Activated T-helper 9 cell treated with anti-CD3 and anti-CD28 coated beads, Interleukin-2, amount 50 U/mL, for 16 hours (primary cell): ENCODE measurements at regions not wholly inside any gene's neighbourhood (a gene's known extent, or its start where the extent isn't known, plus 50 kb on each side); places are given as distances from the start of the nearest gene placed in this dataset.

Source experiments
- DNase-seq: peaks from one replicate; pipeline ENCODE4 v3.0.0-alpha.2; 2020; ENCODE audit warnings: low read depth

DNA sequence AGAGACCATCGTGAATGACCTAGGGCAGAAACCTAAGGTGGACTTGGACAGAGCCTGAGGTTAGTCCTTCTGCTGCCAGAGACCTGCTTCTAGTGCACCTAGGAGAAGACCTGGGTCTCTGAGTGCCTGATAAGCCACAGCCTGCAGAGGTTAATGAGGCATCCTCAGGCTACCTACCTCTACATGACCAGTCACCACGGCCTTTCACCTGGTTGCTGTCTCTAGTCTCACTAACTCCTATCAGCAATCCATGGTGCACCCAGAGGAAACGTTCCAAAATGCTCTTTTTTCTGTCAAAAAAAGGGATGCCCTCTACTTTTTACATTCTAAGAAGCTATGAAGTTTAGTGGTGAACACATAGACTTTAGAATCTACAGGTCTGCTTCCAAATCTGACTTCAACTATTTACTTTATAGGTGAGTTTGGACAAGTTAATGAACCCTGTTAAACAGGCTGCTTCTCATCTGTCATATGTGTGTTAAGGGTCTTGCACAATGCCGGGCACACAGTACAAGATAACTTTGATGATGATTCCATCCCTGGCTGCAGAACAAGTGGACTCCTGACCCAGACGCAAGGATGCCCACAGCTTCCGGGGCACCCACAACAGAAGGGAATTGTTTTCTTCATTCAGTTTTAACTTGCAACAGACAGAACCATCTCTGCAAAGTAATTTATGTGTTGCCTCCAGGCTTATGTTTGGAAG is 469.9 kb upstream of the CDH5 start:
- no peak for DNase-seq

DNA sequence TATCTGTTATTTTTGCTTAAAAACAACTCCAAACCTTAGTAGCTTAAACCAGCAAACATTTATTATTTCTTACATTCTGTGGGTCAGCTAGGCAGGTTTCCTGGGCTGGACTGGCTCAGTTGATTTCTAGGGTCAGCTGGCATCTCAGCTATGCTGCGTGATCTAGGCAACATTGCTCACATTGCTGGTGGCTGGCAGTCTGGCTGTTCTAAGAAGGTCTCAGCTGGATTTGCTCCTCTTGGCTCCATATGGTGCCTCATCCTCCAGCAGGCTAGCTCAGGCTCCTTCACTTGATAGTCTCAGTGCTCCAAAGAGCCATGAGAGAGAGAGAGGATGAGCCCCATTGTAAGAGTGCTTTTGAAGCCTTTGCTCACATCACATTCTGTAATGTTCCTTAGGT is 470.6 kb upstream of the CDH5 start:
- no peak for DNase-seq

- DNase-seq, result no peak
Observed at GRCh38 chr16:65895486-65895885, 471.0 kb upstream of the CDH5 start.

DNA sequence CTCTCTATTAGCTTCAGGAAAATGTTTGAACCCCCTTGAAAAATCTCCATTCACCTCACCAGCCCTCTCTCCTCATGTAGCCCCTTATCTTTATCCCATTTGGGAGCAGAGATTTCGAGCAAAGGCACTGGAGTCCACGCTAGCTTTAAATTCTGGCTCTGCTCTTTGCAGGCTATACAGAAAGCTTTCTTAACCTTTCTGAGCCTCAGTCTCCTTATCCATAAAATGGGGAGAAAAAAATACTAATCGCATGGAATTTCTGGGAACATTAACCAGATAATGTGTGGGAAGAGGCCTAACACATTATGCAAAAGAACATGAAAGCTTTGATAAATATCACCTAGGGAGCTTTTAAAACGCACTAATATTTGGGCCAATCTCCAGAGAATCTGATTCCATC is 476.3 kb upstream of the CDH5 start:
- no peak for DNase-seq

- DNase-seq, result no peak
Observed at GRCh38 chr16:65889533-65889966, 476.9 kb upstream of the CDH5 start.

DNA sequence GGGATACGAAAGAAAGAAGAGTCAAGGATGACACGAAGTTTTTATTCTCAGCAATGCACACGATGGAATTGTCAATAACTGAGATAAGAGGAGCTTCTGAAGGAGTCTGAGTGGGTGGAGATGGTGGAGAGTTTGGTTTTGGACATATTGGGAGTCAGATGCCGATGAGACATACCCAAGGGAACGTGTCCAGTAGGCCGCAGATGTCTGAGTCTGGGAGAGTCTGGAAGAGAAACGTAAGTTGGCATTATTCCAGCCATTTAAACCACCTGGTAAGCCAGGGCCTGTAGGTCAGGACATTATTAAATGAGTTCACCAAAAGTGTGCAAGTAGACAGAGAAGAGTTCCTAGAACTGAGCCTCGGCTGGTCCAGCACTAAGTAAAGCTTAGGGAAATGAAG is 478.3 kb upstream of the CDH5 start:
- no peak for DNase-seq

GRCh38 chr16:65884018-65884417 is 482.5 kb upstream of the CDH5 start:
- DNase-seq, result no peak

- DNase-seq, result no peak
Observed at GRCh38 chr16:65878347-65878746, 488.1 kb upstream of the CDH5 start.

DNA sequence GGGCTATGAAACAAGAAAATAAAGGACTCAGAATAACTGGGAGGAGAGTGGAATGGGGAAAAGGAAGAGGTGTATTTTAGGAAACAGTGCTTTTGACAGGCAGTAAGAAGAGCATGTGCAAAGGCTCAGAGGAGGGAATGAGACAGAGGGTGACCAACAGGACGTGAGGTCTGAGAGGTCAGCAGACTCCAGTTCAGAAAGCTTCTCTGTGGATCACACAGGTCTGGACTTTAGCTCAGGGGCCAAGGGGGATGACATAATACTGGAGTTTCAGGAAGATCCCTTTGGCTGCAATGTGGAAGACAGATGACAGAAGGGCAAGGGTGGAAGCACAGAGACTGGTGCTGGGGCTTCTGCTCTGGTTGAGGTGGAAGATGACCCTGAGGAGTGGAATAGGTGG is 489.9 kb upstream of the CDH5 start:
- DNase-seq, result no peak

GRCh38 chr16:65876056-65876408 is 490.5 kb upstream of the CDH5 start:
- DNase-seq, result no peak

- DNase-seq, result no peak
Observed at GRCh38 chr16:65875381-65876055, 491.0 kb upstream of the CDH5 start.

- no peak for DNase-seq
Observed at GRCh38 chr16:65869261-65869660, 497.2 kb upstream of the CDH5 start.

DNA sequence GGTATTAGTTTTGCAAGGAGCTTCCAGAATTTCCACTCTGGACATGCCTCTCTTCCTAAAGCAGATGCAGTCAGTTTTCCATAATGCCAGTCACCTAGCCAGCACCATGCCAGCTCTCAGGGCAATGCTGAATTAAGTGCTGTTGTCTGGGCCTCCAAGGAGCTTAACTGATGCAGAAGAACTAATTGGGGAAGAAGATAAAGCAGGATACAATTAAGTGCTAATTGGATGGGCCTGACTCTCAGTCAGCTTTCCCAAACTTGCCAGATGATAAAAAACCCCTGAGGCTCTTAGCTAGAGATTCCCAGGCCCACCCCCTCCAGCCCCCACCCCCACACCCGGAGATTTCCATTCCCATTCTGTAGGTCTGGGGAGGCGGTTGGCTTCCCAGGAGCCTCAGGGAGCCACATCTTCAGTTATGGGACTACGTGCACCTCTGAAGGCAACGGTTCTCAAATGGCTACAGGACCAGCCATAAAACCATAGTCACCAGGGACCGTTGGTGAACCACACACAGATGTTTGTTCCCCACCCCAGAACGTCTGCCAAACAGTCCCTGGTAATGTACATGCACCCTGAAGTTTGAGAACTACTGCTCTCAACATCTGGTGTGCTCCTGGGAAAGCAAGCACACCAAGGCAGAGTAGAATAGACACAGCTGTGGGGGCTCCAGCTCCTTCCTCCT is 499.1 kb upstream of the CDH5 start:
- DNase-seq, result no peak

DNA sequence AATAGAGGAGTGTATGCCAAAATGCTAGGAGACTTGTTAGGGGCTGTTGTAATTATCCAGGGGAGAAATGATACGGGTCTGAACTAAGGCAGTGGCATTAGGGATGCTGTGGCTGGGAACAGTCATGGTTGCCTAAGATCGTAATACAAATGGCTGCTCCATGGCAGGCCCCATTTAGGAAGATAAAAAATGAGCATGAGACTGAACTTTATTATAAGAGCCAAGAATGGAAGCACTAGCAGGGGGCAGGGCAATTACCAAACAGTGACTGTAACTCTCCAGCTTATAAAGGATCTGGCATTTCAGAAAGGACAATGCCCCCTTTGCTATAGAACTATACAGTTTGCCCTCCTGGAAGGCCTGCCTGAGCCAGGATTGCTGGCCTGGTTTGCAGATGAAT is 503.3 kb upstream of the CDH5 start:
- no peak for DNase-seq

GRCh38 chr16:65861131-65861731 is 505.3 kb upstream of the CDH5 start:
- no peak for DNase-seq

- no peak for DNase-seq
Observed at GRCh38 chr16:65855171-65856145, 511.0 kb upstream of the CDH5 start.

DNA sequence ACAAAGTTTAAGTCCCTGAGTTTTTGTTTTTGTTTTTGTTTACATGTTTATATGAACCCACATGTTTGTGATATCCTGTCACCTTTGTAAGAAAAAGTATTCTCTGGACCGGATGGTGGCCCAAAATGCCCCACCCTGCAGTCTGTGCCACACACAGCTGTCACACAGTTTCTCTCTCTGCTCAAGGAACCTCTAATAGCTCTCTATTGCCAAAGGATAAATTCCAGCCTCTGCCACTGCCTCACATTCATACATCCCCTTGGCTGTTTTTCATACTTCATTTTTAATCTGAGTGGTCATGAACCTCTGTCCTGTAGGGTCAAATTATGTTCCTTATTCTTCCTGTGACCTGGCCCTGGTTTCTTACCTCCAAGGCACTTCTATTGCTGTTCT is 520.3 kb upstream of the CDH5 start:
- DNase-seq, result no peak

- no peak for DNase-seq
Observed at GRCh38 chr16:65845466-65846209, 520.9 kb upstream of the CDH5 start.

DNA sequence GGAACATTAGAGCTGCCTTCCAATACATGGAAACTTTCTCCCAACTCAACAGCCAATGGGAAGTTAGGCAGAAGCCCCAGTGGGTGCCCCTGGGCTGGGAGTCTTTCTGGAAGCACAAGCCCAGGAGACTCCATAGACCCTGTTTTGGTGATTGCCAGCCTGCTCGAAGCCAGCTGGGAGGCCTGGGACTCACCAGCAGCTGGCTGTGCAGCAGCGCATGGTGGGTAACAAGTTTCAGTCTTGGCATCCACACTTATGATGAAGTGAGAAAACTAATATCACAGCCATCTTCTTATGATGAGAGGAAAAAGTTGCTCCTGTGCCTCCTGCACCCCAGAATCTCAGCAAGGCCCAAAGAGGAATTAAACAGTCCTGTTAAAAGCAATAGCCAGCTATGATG is 522.5 kb upstream of the CDH5 start:
- DNase-seq, result no peak

DNA sequence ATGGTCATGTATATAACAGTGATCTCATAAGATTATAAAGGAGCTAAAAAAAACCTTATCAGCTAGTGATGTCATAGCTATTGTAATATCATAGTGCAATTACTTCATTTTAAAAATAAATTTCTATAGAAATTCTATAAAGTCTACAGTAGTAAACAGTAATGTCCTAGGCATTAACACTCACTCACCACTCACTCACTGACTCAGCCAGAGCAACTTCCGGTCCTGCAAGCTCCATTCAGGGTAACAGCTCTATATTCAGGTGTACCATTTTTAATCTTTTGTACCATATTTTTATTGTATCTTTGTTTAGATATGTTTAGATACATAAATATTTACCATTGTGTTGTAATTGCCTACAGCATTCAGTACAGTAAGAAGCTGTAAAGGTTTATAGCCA is 524.4 kb upstream of the CDH5 start:
- DNase-seq, result no peak

GRCh38 chr16:65838001-65838400 is 528.5 kb upstream of the CDH5 start:
- no peak for DNase-seq
